ENCODE measurements at regions not wholly inside any gene's neighbourhood (a gene's known extent, or its start where the extent isn't known, plus 50 kb on each side); places are given as distances from the start of the nearest gene placed in this dataset.
"Not testable (repeated sequence)": the region's sequence is repeated elsewhere in the genome, so short reads cannot be mapped to it uniquely, and the experiment has no call there.

DNA sequence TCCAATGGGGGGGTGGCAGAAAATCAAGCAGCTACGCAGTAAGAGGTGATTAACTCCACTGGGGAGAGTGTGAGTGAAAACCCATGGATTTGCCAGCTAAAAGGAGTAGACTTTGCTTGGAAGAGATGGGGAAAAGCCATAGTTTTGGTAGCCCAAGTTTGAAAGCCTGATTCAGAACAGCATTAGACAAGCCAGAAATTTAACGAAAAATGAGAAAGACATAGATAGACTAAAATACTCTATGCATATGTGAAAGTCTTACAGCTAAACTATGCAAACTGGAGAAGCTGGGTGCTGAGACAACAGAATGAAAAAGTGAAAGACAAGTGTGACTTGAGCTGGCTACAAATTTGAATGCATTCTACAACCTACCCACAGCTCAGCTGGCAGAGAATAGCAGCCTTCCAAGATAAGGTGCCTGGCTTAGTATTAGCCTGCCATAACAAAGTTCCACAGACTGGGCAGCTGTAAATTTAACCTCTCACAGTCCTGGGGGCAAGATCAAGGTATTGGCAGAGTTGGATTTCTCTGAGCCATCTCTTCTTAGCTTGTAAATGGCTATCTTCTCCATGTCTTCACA is 156.6 kb downstream of the CDC14C start:
- Mint-ChIP-seq H3K4me1 (ENCODE audit: low read depth) (no peaks in the 10 kb centered on the region), H3K36me3 (ENCODE audit: insufficient read depth in 2 of 2) (peaks cover 0 to 2% of the 10 kb centered on the region in 2 donors), H3K27ac (no peak overlapping the region), H3K4me3 (no peak overlapping the region), H3K9me3 (peaks cover 6 to 7% of the 10 kb centered on the region in 2 donors), H3K27me3 (ENCODE audit: low read depth) (no peaks in the 10 kb centered on the region)
- ATAC-seq (replicated peaks in 1 of 2) (no peak), DNase-seq (no peak)

GRCh38 chr7:49088017-49088416 is 163.7 kb downstream of the CDC14C start:
- no peaks in the 10 kb centered on the region for H3K27me3 Mint-ChIP-seq (ENCODE audit: low read depth)
- no peak overlapping the region for H3K27ac Mint-ChIP-seq
- H3K4me3 Mint-ChIP-seq: no peak overlapping the region
- ATAC-seq (replicated peaks in 1 of 2) (no peak), DNase-seq (no peak)
- no peaks in the 10 kb centered on the region for H3K4me1 Mint-ChIP-seq (ENCODE audit: low read depth)
- H3K36me3 Mint-ChIP-seq (ENCODE audit: insufficient read depth in 2 of 2): no peaks in the 10 kb centered on the region
- peaks cover 0 to 5% of the 10 kb centered on the region in 2 donors for H3K9me3 Mint-ChIP-seq

DNA sequence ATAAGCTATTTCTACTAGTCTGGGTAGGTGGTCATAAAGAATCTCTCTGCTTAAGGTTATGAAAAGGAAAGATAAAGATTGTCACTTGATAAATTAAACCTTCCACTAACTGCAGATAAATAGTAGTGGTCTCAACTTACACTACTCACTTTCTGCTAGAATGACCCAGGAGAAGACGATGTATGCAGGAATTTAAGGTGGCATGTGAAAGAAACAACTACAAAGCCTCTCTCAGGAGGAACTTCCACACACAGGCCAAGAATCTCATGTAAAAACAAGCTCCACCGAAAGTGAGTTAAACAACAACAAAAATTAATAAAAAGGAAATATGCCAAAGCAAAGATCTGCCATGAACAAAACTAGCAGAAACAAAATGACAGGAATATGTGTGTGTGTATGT is 165.4 kb downstream of the CDC14C start:
- Mint-ChIP-seq H3K36me3 (ENCODE audit: insufficient read depth in 2 of 2) (no peaks in the 10 kb centered on the region), H3K9me3 (peaks cover 0 to 2% of the 10 kb centered on the region in 2 donors), H3K27ac (no peak overlapping the region), H3K4me3 (no peak overlapping the region), H3K4me1 (ENCODE audit: low read depth) (no peaks in the 10 kb centered on the region), H3K27me3 (ENCODE audit: low read depth) (no peaks in the 10 kb centered on the region)
- ATAC-seq (replicated peaks in 1 of 2): no peak
- DNase-seq: no peak

- Mint-ChIP-seq H3K36me3 (ENCODE audit: insufficient read depth in 2 of 2) (no peaks in the 10 kb centered on the region), H3K27me3 (ENCODE audit: low read depth) (no peaks in the 10 kb centered on the region), H3K4me3 (no peak overlapping the region), H3K9me3 (peaks cover 0 to 4% of the 10 kb centered on the region in 2 donors), H3K27ac (no peak overlapping the region), H3K4me1 (ENCODE audit: low read depth) (no peaks in the 10 kb centered on the region)
- DNase-seq (no peak), ATAC-seq (replicated peaks in 1 of 2) (no peak)
Measured at GRCh38 chr7:49091089-49091488, 166.7 kb downstream of the CDC14C start.

DNA sequence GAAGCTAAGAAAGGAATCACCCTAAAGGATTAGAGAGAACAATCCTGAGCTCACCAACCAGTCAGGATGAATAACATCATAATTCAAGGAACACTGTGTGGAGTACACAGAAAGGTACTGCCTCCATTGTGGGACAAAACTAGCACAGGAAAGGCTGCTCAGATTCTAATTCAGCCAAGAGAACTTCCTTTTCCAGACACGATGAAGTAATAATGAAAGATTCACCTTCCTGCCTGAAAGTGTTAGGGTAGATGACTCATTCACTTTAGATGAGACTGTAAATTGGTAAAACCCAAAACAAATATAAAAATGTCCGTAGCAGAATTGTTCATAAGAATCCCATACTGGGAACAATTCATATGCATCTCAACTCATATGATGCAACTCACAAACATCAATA is 167.2 kb downstream of the CDC14C start:
- H3K36me3 Mint-ChIP-seq (ENCODE audit: insufficient read depth in 2 of 2): no peaks in the 10 kb centered on the region
- peaks cover 0 to 4% of the 10 kb centered on the region in 2 donors for H3K9me3 Mint-ChIP-seq
- no peak overlapping the region for H3K4me3 Mint-ChIP-seq
- ATAC-seq (replicated peaks in 1 of 2): no peak
- DNase-seq: no peak
- H3K27ac Mint-ChIP-seq: no peak overlapping the region
- H3K4me1 Mint-ChIP-seq (ENCODE audit: low read depth): no peaks in the 10 kb centered on the region
- H3K27me3 Mint-ChIP-seq (ENCODE audit: low read depth): no peaks in the 10 kb centered on the region

GRCh38 chr7:49093218-49093617 is 168.9 kb downstream of the CDC14C start:
- ATAC-seq (replicated peaks in 1 of 2): no peak

DNA sequence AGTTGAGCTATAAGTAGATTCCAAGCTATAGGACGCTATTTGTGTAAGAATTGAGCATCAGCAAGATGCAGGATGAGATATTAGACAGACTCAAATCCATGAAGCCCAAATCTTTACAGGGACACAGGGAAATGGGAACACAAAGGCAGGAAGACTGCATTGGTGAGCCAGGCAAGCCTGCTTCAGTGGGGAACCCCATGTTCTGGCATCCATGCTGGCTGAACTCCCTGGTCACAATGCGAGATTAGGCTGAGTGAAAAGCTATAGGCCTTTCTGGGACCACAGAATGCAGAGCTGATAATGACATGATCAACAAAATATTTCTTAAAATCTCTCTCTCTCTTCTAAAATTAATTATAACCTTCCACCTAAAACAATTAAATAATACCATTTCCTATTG is 170.5 kb downstream of the CDC14C start:
- DNase-seq (no peak), ATAC-seq (replicated peaks in 1 of 2) (no peak)
- Mint-ChIP-seq H3K27ac (no peak overlapping the region), H3K9me3 (peaks cover 0 to 2% of the 10 kb centered on the region in 2 donors), H3K27me3 (ENCODE audit: low read depth) (no peaks in the 10 kb centered on the region), H3K4me3 (no peak overlapping the region), H3K4me1 (ENCODE audit: low read depth) (no peaks in the 10 kb centered on the region), H3K36me3 (ENCODE audit: insufficient read depth in 2 of 2) (no peaks in the 10 kb centered on the region)

More at GRCh38 chr7:49093218-49093617, 168.9 kb downstream of the CDC14C start:
- no peaks in the 10 kb centered on the region for H3K36me3 Mint-ChIP-seq (ENCODE audit: insufficient read depth in 2 of 2)
- H3K4me3 Mint-ChIP-seq: no peak overlapping the region
- no peaks in the 10 kb centered on the region for H3K27me3 Mint-ChIP-seq (ENCODE audit: low read depth)
- no peak for DNase-seq
- no peak overlapping the region for H3K27ac Mint-ChIP-seq
- H3K9me3 Mint-ChIP-seq: peaks cover 0 to 4% of the 10 kb centered on the region in 2 donors
- no peaks in the 10 kb centered on the region for H3K4me1 Mint-ChIP-seq (ENCODE audit: low read depth)

DNA sequence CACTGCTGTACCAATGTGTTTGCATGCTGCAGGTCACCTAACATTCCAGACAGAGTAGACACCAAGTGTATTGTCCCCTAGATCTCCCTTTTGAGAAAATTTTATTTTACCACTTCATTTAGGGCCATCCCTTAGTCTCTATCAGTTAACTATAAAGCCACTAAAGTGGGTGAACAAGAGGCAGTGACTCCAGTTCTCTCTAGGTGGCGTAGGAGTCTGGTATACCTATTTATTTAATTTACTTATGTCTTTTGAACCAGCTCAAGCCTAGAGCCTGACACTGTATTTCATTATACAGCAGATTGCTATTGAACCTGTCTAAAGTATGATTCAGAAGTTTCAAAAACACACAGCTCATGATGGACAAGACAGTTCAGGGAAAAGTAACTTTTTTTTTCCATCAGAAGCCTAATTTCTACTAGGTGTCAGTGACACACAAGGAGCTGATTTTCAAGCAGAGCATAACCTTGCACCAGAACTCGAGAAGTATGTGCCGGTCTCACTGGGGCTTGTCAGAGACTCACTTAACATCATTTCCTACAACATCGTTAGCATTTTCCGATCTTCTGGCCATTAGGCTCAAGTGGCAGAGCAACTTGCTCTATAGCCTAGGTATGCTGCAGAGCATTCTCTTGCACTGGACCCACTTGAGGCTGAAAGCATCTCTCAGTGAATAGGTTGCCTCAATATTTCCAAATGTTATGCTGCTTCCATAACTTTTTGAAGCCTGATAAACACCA is 175.4 kb downstream of the CDC14C start:
- peaks cover 0 to 2% of the 10 kb centered on the region in 2 donors for H3K9me3 Mint-ChIP-seq
- no peaks in the 10 kb centered on the region for H3K36me3 Mint-ChIP-seq (ENCODE audit: insufficient read depth in 2 of 2)
- ATAC-seq (replicated peaks in 1 of 2): no peak
- H3K4me1 Mint-ChIP-seq (ENCODE audit: low read depth): no peaks in the 10 kb centered on the region
- H3K4me3 Mint-ChIP-seq: no peak overlapping the region
- no peaks in the 10 kb centered on the region for H3K27me3 Mint-ChIP-seq (ENCODE audit: low read depth)
- H3K27ac Mint-ChIP-seq: no peak overlapping the region
- DNase-seq: no peak

DNA sequence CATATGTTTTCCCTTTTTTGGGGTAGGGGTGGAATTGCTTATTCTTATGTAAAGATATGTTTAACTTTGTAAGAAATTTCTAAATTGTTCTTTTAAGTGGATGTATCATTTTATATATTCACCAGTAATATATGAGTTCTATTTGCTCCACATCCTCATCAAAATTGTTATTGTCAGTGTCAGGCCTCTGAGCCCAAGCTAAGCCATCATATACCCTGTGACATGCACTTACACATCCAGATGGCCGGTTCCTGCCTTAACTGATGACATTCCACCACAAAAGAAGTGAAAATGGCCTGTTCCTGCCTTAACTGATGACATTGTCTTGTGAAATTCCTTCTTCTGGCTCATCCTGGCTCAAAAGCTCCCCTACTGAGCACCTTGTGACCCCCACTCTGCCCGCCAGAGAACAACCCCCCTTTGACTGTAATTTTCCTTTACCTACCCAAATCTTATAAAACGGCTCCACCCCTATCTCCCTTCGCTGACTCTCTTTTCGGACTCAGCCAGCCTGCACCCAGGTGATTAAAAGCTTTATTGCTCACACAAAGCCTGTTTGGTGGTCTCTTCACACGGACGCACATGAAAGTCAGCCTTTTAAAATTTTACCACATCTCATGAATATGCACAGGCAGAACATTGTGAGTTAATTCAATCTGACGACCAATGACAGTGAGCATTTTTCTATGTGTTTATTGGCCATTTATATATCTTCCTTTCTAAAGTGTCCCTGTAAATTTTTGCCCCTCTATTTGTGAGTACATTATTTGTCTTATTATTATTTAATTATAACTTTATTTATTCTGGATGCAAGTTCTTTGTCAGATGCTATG is 176.8 kb downstream of the CDC14C start:
- DNase-seq; H3K36me3 Mint-ChIP-seq (ENCODE audit: insufficient read depth in 2 of 2); H3K9me3 Mint-ChIP-seq; ATAC-seq (replicated peaks in 1 of 2); H3K27me3 Mint-ChIP-seq (ENCODE audit: low read depth); H3K4me3 Mint-ChIP-seq; H3K27ac Mint-ChIP-seq; H3K4me1 Mint-ChIP-seq (ENCODE audit: low read depth): not testable (repeated sequence)

DNA sequence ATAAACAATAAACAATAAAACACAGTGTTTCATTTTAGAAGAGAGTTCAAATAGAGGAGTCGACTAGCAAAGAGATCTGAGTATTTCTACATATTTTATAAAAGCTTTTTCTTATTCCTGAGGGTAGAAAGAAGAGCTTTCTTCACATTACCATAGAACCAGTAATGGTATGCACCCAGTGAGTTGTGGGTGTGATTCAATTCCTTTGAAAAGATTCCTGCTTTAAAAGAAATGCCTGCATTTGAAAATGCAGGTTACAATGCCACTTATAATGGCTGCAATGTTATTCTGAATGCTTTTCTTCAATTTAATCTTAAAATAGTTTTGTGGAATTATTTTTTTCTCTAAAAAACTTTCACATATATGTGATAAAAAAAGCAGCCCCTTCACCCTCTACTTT is 178.1 kb downstream of the CDC14C start:
- ATAC-seq (replicated peaks in 1 of 2) (no peak), DNase-seq (no peak)
- Mint-ChIP-seq H3K9me3 (peaks cover 2 to 7% of the 10 kb centered on the region in 2 donors), H3K36me3 (ENCODE audit: insufficient read depth in 2 of 2) (no peaks in the 10 kb centered on the region), H3K4me1 (ENCODE audit: low read depth) (no peaks in the 10 kb centered on the region), H3K27ac (no peak overlapping the region), H3K4me3 (no peak overlapping the region), H3K27me3 (ENCODE audit: low read depth) (no peaks in the 10 kb centered on the region)

DNA sequence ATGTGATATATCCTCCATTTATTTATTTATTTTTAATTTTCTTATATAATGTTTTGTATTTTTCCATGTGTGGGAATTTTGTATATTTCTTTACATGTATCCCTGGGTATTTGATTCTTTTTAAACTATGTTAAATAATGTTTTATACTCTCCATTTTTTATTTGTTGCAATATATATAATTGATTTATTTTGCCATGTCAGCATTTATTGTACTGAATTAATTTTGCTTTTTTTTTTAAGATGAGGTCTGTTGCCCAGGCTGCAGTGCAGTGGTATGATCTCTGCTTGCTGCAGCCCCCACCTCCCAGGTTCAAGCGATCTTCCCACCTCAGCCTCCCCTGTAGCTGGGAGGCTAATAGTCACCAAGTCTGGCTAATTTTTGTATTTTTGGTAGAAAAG is 187.4 kb downstream of the CDC14C start:
- no peaks in the 10 kb centered on the region for H3K4me1 Mint-ChIP-seq (ENCODE audit: low read depth)
- H3K9me3 Mint-ChIP-seq: peaks cover 0 to 5% of the 10 kb centered on the region in 2 donors
- H3K27ac Mint-ChIP-seq: no peak overlapping the region
- ATAC-seq (replicated peaks in 1 of 2) (no peak), DNase-seq (no peak)
- no peaks in the 10 kb centered on the region for H3K36me3 Mint-ChIP-seq (ENCODE audit: insufficient read depth in 2 of 2)
- H3K27me3 Mint-ChIP-seq (ENCODE audit: low read depth): no peaks in the 10 kb centered on the region
- H3K4me3 Mint-ChIP-seq: no peak overlapping the region

DNA sequence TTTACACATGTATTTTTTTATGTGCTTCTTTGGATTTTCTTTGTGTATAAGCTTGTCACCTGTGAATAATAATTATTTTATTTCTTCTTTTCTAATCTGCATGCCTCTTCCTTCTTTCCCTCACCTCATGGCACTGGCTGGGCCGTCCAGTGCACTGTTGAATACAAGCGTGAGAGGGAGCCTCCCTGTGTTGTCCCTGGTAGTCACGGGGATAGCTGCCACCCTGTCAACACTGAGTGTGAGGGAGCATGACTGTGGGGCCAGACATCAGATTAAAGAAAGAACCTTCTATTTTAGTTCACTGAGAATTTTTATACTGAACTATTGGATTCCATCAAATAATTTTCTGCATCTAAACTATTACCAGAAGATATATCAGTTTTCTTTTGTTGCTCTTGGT is 187.9 kb downstream of the CDC14C start:
- H3K4me3 Mint-ChIP-seq: no peak overlapping the region
- no peak overlapping the region for H3K27ac Mint-ChIP-seq

DNA sequence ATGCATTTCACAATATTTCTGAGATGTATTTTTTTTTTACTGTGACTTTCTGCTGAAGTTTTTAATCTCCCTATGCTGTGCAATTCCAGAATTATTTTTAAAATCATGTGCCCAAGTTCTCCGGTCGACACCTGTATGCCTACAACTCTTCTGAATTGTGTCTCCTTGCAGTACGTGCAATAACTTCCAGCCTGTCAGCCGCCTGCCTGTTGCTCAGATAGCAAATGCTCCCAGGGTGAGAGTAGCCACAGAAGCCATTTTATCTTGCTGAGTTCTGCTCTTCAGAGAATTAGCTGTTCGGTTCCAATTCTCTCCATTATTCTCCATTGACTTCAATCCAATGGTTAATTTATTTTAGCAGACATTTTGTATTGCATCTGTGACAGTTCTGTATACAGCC is 188.3 kb downstream of the CDC14C start:
- no peaks in the 10 kb centered on the region for H3K4me1 Mint-ChIP-seq (ENCODE audit: low read depth)
- H3K9me3 Mint-ChIP-seq: peaks cover 0 to 3% of the 10 kb centered on the region in 2 donors
- no peaks in the 10 kb centered on the region for H3K27me3 Mint-ChIP-seq (ENCODE audit: low read depth)

More for the DNA sequence above, 187.9 kb downstream of the CDC14C start:
- H3K9me3 Mint-ChIP-seq: peaks cover 0 to 3% of the 10 kb centered on the region in 2 donors
- no peaks in the 10 kb centered on the region for H3K4me1 Mint-ChIP-seq (ENCODE audit: low read depth)
- no peaks in the 10 kb centered on the region for H3K36me3 Mint-ChIP-seq (ENCODE audit: insufficient read depth in 2 of 2)
- DNase-seq (no peak), ATAC-seq (replicated peaks in 1 of 2) (no peak)
- H3K27me3 Mint-ChIP-seq (ENCODE audit: low read depth): no peaks in the 10 kb centered on the region

More for the DNA sequence above, 188.3 kb downstream of the CDC14C start:
- DNase-seq (no peak), ATAC-seq (replicated peaks in 1 of 2) (no peak)
- Mint-ChIP-seq H3K36me3 (ENCODE audit: insufficient read depth in 2 of 2) (no peaks in the 10 kb centered on the region), H3K4me3 (no peak overlapping the region), H3K27ac (no peak overlapping the region)
